Breast epithelium (tissue), 4 donors: ENCODE measurements at regions not wholly inside any gene's neighbourhood (a gene's known extent, or its start where the extent isn't known, plus 50 kb on each side); places are given as distances from the start of the nearest gene placed in this dataset.
"Not testable (repeated sequence)": the region's sequence is repeated elsewhere in the genome, so short reads cannot be mapped to it uniquely, and the experiment has no call there.

Experiments
- DNase-seq, 2 donors: peaks; one replicate each; pipeline ENCODE4 v3.0.0-alpha.2; 2019; ENCODE audit warnings: low spot score in 2 of 2
- H3K27ac ChIP-seq, 2 donors: fragments of 200-600 bp; sonication (generic) in 1 of 2; one replicate each; pipeline ENCODE4 v1.5.1; 2016 to 2019; ENCODE audit warnings: mild to moderate bottlenecking in 1 of 2
- H3K27me3 ChIP-seq, 2 donors: fragments of 200-600 bp; sonication (generic) in 1 of 2; one replicate each; pipeline versions ENCODE4 v1.5.1 to v1.6.0; 2017 to 2019; ENCODE audit warnings: control low read depth in 1 of 2, mild to moderate bottlenecking in 1 of 2
- H3K36me3 ChIP-seq: fragments of 200-600 bp; one replicate; pipeline ENCODE4 v1.5.1; 2019
- H3K4me1 ChIP-seq, 2 donors: fragments of 200-600 bp; sonication (generic); one replicate each; pipeline ENCODE4 v1.5.1; 2016 to 2019; ENCODE audit warnings: control low read depth in 1 of 2
- H3K4me3 ChIP-seq, 3 donors: fragments of 200-600 bp; sonication (generic); 1 replicate in 2 of 3; 2 replicates in 1 of 3; pipeline ENCODE4 v1.5.1; 2016 to 2019; ENCODE audit warnings: mild to moderate bottlenecking in 3 of 3, moderate library complexity in 2 of 3
- H3K9me3 ChIP-seq, 2 donors: fragments of 200-600 bp; sonication (generic) in 1 of 2; one replicate each; pipeline ENCODE4 v1.5.1; 2016 to 2019; ENCODE audit warnings: control low read depth in 1 of 2
- POLR2A ChIP-seq: fragments of 450-650 bp; IDR thresholded peaks from one replicate; pipeline ENCODE4 v1.6.1; 2016; ENCODE audit warnings: antibody characterized with exemption, mild to moderate bottlenecking, moderate library complexity
- POLR2AphosphoS5 ChIP-seq, 3 donors: sonication (generic); formaldehyde crosslinking; IDR thresholded peaks; one replicate each; pipeline ENCODE4 v1.6.1; 2017; ENCODE audit warnings: antibody characterized with exemption in 3 of 3
- intact Hi-C: fragments of 100-400 bp; cut with DNase I; formaldehyde crosslinking; loops from one replicate; pipeline ENCODE4 v1.15.1; 2023; ENCODE audit warnings: low total_unique reads
- TF ChIP-seq, protein P1 (sequence below), 3 donors: fragments of 450-650 bp; IDR thresholded peaks; one replicate each; pipeline ENCODE4 v1.5.1; 2016 to 2017; ENCODE audit warnings: antibody characterized with exemption in 3 of 3, mild to moderate bottlenecking in 3 of 3, moderate library complexity in 3 of 3

DNA sequence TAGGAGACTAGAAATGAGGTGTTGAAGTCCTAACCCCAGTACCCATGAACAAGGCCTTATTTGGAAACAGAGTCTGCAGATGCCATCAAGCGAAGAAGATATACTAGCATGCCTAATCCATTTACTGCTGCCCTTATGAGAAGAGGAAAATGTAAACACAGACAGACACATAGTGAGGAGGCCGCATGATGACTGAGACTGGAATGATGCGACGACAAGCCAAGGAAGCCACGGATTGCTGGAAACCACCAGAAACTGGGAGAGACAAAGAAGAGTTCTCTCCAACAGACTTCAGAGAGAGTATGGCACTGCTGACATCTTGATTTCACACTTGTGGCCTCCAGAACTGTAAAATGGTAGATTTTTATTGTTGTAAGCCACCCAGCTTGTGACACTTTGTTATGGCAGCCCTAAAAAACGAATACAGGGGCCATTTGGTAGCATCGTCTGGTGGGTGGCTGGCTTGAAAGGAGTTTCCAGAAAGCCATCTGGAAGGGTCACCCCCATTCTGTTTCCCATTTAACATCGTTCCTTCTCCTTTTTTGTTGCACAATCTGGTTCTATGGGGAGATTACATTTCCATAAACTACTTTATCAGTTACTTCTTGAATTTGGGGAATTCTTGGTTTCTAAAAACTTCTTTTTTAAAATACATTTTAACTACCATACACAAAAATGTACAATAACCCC is 193.1 kb downstream of the HSD17B3 start:
- Histone ChIP-seq H3K9me3 (peaks cover 0 to 24% of the 10 kb centered on the region in 2 donors), H3K4me1 (no peaks in the 10 kb centered on the region), H3K4me3 (no peak overlapping the region), H3K27me3 (peaks cover 0 to 2% of the 10 kb centered on the region in 2 donors), H3K27ac (no peak overlapping the region), H3K36me3 (no peaks in the 10 kb centered on the region)
- no peak for TF ChIP-seq POLR2AphosphoS5 (IDR thresholded peaks at IDR 0.05)
- no peak for TF ChIP-seq POLR2A
- TF ChIP-seq, protein P1, sequence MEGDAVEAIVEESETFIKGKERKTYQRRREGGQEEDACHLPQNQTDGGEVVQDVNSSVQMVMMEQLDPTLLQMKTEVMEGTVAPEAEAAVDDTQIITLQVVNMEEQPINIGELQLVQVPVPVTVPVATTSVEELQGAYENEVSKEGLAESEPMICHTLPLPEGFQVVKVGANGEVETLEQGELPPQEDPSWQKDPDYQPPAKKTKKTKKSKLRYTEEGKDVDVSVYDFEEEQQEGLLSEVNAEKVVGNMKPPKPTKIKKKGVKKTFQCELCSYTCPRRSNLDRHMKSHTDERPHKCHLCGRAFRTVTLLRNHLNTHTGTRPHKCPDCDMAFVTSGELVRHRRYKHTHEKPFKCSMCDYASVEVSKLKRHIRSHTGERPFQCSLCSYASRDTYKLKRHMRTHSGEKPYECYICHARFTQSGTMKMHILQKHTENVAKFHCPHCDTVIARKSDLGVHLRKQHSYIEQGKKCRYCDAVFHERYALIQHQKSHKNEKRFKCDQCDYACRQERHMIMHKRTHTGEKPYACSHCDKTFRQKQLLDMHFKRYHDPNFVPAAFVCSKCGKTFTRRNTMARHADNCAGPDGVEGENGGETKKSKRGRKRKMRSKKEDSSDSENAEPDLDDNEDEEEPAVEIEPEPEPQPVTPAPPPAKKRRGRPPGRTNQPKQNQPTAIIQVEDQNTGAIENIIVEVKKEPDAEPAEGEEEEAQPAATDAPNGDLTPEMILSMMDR (IDR thresholded peaks at IDR 0.05) = no peak
- no peak for DNase-seq
- intact Hi-C loops = no loop called here

DNA sequence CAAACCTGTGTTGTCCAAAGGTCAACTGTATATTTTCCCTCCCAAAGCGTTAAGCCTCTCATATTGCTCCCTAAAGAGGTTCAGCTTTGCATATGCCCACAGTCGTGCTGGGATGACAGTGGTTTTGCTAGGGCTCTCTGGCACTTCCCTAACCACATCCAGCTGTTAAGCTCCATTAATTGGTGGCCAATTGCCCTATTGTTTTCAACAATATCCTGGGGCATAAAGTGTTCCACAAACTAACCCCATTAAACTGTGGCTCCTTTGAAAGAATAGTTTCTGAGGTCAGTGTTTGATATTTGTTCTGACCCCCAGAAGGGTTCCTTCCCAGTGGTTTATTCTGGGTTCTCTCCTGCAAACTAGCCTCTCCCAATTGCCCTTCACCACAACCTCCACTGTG is 194.5 kb downstream of the HSD17B3 start:
- TF ChIP-seq POLR2AphosphoS5 (IDR thresholded peaks at IDR 0.05) (no peak), POLR2A (no peak)
- TF ChIP-seq, protein P1 (IDR thresholded peaks at IDR 0.05) = no peak
- no peak overlapping the region for H3K4me3 ChIP-seq
- H3K4me1 ChIP-seq = no peaks in the 10 kb centered on the region
- no peak for DNase-seq
- H3K36me3 ChIP-seq = no peaks in the 10 kb centered on the region
- peaks cover 0 to 24% of the 10 kb centered on the region in 2 donors for H3K9me3 ChIP-seq
- intact Hi-C loops = no loop called here
- H3K27ac ChIP-seq = no peak overlapping the region
- peaks cover 0 to 2% of the 10 kb centered on the region in 2 donors for H3K27me3 ChIP-seq

DNA sequence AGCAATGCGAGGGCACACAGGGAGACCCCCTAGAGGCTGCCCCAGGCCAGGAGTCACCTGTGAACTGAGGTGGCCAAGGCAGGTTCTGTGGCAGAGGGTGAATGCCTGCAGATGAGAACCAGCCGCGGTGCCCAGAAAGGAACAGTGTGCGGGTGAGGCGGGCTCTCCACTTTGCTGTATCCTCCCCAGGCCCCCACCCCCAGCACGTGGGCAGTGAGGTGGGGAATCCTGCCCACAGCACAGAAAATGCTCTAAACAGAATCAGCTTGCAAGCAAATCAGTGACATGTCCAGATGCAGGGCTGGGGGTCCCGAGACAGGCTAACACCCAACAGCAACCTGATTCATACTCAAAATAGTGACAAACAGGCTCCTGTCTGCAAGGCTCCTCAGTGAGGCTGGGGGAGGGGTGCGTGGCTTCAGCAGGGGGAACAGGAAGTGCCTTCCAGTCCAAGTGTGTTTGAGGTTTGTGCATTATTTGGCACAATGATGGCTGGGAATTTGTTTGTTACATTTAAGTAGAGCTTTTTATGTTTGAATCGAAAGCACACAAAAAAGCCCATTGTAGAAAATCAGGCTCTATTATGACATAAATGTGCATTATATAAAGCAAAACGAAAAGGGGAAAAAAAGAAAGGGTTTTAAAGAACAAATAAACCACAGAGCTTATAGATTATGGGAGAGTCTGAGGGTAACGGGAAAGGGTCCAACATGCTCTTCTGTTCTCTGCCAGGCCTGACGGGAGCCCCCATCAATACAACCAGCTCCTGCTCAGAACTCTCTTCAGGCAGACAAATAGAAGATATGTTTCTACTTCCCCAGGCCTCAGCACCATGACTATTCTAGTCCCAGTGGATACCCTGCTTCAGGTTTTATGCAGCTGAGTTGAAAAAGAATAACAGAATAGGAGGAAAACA is 201.3 kb downstream of the HSD17B3 start:
- Histone ChIP-seq H3K9me3 (peaks cover 0 to 14% of the 10 kb centered on the region in 2 donors), H3K27ac (no peak overlapping the region)
- no peak for DNase-seq

DNA sequence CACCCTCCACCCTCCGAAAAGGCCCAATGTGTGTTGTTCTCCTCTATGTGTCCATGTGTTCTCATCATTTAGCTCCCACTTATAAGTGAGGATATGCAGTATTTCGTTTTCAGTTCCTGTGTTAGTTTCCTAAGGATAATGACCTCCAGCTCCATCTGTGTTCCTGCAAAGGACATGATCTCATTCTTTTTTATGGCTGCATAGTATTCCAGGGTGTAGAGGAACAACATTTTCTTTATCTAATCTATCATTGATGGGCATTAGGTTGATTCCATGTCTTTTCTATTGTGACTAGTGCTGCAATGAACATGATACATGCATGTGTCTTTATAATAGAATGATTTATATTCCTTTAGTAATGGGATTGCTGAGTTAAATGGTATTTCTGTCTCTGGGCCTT is 211.3 kb downstream of the HSD17B3 start:
- H3K27ac ChIP-seq, H3K36me3 ChIP-seq, H3K27me3 ChIP-seq, H3K4me3 ChIP-seq, H3K9me3 ChIP-seq, DNase-seq, H3K4me1 ChIP-seq, intact Hi-C loops: not testable (repeated sequence)

More for the DNA sequence above, 201.3 kb downstream of the HSD17B3 start:
- intact Hi-C loops = no loop called here
- TF ChIP-seq POLR2AphosphoS5 (IDR thresholded peaks at IDR 0.05) (no peak), POLR2A (no peak)
- TF ChIP-seq, protein P1 (IDR thresholded peaks at IDR 0.05) = no peak
- H3K4me3 ChIP-seq = no peak overlapping the region
- H3K4me1 ChIP-seq = no peaks in the 10 kb centered on the region
- H3K36me3 ChIP-seq = no peaks in the 10 kb centered on the region
- H3K27me3 ChIP-seq = no peaks in the 10 kb centered on the region

DNA sequence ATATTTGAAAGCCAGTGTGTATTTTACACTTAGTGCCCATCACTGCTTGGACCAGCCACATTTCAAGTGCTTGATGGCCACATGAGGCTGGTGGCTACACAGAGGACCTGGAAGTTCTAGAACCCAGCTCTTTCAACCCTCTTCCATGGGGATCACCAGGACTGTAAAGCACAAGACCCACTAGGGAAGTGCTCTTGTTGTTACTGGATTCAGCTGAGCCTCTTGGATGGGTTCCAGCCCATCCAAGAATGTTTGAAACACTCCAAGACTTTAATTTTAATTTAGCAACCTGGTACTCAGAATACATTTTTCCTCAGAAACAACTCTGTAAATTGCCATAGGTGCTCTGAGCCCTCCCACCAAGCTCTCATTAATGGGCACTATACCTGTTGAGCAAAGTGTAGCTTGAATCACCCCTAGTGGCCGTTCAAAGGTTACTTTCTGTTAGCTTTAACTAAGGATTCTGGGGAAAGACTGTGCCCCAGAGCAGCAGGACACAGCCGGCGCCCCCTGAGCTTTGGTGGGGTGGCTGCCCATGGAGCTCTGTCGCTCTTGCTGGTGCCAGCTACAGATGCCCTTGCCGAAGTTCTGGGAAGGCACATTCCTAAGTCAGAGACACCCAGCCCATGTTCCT is 212.4 kb downstream of the HSD17B3 start:
- no peaks in the 10 kb centered on the region for H3K9me3 ChIP-seq
- no peaks in the 10 kb centered on the region for H3K4me1 ChIP-seq
- no peak overlapping the region for H3K4me3 ChIP-seq
- no peak overlapping the region for H3K27ac ChIP-seq
- TF ChIP-seq POLR2A = no peak
- TF ChIP-seq, protein P1 (IDR thresholded peaks at IDR 0.05) = no peak
- TF ChIP-seq POLR2AphosphoS5 (IDR thresholded peaks at IDR 0.05) = no peak
- no peak for DNase-seq
- peaks cover 0 to 11% of the 10 kb centered on the region in 2 donors for H3K27me3 ChIP-seq
- H3K36me3 ChIP-seq = no peaks in the 10 kb centered on the region
- intact Hi-C loops = no loop called here
